ENCODE measurements at regions not wholly inside any gene's neighbourhood (a gene's known extent, or its start where the extent isn't known, plus 50 kb on each side); places are given as distances from the start of the nearest gene placed in this dataset.

DNA sequence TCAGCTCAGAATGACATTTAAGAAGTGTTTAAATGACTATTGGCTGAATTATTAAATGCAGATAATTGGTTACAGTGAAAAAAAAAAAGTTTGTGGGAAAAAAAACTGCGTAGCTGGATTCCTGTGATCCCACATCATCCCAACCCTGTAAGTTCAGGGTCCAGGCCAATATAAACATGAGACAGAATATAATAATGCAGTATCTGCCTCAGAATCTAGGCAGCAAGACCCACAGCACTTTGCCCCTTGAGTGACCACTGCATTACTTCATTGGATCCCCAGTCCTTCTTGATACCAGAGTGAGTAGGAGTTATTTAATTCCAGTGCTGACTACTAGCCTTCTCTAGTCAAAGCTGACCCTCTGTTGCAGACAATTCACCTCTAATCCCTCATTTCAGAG is 272.6 kb downstream of the CCER1 start:
- TF ChIP-seq JUND (IDR thresholded peaks at IDR 0.05), result no peak
- no peak for TF ChIP-seq RAD21 (IDR thresholded peaks at IDR 0.05)
- TF ChIP-seq, protein P1, sequence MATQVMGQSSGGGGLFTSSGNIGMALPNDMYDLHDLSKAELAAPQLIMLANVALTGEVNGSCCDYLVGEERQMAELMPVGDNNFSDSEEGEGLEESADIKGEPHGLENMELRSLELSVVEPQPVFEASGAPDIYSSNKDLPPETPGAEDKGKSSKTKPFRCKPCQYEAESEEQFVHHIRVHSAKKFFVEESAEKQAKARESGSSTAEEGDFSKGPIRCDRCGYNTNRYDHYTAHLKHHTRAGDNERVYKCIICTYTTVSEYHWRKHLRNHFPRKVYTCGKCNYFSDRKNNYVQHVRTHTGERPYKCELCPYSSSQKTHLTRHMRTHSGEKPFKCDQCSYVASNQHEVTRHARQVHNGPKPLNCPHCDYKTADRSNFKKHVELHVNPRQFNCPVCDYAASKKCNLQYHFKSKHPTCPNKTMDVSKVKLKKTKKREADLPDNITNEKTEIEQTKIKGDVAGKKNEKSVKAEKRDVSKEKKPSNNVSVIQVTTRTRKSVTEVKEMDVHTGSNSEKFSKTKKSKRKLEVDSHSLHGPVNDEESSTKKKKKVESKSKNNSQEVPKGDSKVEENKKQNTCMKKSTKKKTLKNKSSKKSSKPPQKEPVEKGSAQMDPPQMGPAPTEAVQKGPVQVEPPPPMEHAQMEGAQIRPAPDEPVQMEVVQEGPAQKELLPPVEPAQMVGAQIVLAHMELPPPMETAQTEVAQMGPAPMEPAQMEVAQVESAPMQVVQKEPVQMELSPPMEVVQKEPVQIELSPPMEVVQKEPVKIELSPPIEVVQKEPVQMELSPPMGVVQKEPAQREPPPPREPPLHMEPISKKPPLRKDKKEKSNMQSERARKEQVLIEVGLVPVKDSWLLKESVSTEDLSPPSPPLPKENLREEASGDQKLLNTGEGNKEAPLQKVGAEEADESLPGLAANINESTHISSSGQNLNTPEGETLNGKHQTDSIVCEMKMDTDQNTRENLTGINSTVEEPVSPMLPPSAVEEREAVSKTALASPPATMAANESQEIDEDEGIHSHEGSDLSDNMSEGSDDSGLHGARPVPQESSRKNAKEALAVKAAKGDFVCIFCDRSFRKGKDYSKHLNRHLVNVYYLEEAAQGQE (IDR thresholded peaks at IDR 0.05), result no peak
- TF ChIP-seq, protein P2, sequence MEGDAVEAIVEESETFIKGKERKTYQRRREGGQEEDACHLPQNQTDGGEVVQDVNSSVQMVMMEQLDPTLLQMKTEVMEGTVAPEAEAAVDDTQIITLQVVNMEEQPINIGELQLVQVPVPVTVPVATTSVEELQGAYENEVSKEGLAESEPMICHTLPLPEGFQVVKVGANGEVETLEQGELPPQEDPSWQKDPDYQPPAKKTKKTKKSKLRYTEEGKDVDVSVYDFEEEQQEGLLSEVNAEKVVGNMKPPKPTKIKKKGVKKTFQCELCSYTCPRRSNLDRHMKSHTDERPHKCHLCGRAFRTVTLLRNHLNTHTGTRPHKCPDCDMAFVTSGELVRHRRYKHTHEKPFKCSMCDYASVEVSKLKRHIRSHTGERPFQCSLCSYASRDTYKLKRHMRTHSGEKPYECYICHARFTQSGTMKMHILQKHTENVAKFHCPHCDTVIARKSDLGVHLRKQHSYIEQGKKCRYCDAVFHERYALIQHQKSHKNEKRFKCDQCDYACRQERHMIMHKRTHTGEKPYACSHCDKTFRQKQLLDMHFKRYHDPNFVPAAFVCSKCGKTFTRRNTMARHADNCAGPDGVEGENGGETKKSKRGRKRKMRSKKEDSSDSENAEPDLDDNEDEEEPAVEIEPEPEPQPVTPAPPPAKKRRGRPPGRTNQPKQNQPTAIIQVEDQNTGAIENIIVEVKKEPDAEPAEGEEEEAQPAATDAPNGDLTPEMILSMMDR (IDR thresholded peaks at IDR 0.05; ENCODE audit: low read depth, low read length, missing input control), result no peak
- TF ChIP-seq, protein P3, sequence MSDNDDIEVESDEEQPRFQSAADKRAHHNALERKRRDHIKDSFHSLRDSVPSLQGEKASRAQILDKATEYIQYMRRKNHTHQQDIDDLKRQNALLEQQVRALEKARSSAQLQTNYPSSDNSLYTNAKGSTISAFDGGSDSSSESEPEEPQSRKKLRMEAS (IDR thresholded peaks at IDR 0.05), result no peak
- no peak for TF ChIP-seq TAF1 (conservative IDR thresholded peaks at IDR 0.05)
- TF ChIP-seq GABPA (IDR thresholded peaks at IDR 0.05 in 1 of 2, conservative IDR thresholded peaks at IDR 0.05 in 1 of 2), result no peak
- no peak for TF ChIP-seq YY1 (IDR thresholded peaks at IDR 0.05)
- TF ChIP-seq, protein P4, sequence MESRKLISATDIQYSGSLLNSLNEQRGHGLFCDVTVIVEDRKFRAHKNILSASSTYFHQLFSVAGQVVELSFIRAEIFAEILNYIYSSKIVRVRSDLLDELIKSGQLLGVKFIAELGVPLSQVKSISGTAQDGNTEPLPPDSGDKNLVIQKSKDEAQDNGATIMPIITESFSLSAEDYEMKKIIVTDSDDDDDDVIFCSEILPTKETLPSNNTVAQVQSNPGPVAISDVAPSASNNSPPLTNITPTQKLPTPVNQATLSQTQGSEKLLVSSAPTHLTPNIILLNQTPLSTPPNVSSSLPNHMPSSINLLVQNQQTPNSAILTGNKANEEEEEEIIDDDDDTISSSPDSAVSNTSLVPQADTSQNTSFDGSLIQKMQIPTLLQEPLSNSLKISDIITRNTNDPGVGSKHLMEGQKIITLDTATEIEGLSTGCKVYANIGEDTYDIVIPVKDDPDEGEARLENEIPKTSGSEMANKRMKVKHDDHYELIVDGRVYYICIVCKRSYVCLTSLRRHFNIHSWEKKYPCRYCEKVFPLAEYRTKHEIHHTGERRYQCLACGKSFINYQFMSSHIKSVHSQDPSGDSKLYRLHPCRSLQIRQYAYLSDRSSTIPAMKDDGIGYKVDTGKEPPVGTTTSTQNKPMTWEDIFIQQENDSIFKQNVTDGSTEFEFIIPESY (IDR thresholded peaks at IDR 0.05), result no peak
- no peak for TF ChIP-seq EGR1 (IDR thresholded peaks at IDR 0.05; ENCODE audit: low read depth in 2 of 2)
